NCI-H226 (cell line): ENCODE measurements at regions not wholly inside any gene's neighbourhood (a gene's known extent, or its start where the extent isn't known, plus 50 kb on each side); places are given as distances from the start of the nearest gene placed in this dataset.
A peak's percentile ranks its signal among the peaks of the same experiment; 100 is the strongest.

Experiments
- DNase-seq: peaks from one replicate; pipeline ENCODE4 v3.0.0-alpha.2; 2015

GRCh38 chr20:3354247-3354646, 53.2 kb downstream of the DNAAF9 start:
- no peak for DNase-seq

- DNase-seq: no peak
Measured at GRCh38 chr20:3353646-3354045, 53.8 kb downstream of the DNAAF9 start.

- no peak for DNase-seq
Measured at GRCh38 chr20:3352202-3352601, 55.3 kb downstream of the DNAAF9 start.

GRCh38 chr20:3350422-3350821, 57.0 kb downstream of the DNAAF9 start:
- peak; percentile 5 for DNase-seq

GRCh38 chr20:3349786-3350185, 57.7 kb downstream of the DNAAF9 start:
- DNase-seq: no peak

GRCh38 chr20:3342766-3343165, 64.7 kb downstream of the DNAAF9 start:
- DNase-seq: no peak

GRCh38 chr20:3340443-3340842, 67.0 kb downstream of the DNAAF9 start:
- no peak for DNase-seq

GRCh38 chr20:3339571-3339970, 67.9 kb downstream of the DNAAF9 start:
- DNase-seq: no peak

- DNase-seq: no peak
Measured at GRCh38 chr20:3339076-3339475, 68.4 kb downstream of the DNAAF9 start.

- DNase-seq: no peak
Measured at GRCh38 chr20:3334156-3334943, 73.1 kb downstream of the DNAAF9 start.

- DNase-seq: no peak
Measured at GRCh38 chr20:3330046-3330741, 77.3 kb downstream of the DNAAF9 start.

- DNase-seq: no peak
Measured at GRCh38 chr20:3328501-3328900, 79.0 kb downstream of the DNAAF9 start.

- no peak for DNase-seq
Measured at GRCh38 chr20:3326779-3327521, 80.5 kb downstream of the DNAAF9 start.

- no peak for DNase-seq
Measured at GRCh38 chr20:3325864-3326263, 81.6 kb downstream of the DNAAF9 start.

- DNase-seq: no peak
Measured at GRCh38 chr20:3323398-3323797, 84.1 kb downstream of the DNAAF9 start.

- DNase-seq: no peak
Measured at GRCh38 chr20:3318226-3318884, 79.4 kb upstream of the SLC4A11 start.

GRCh38 chr20:3316136-3316535, 77.1 kb upstream of the SLC4A11 start:
- no peak for DNase-seq

GRCh38 chr20:3315136-3315535, 76.1 kb upstream of the SLC4A11 start:
- DNase-seq: no peak

- no peak for DNase-seq
Measured at GRCh38 chr20:3314391-3314790, 75.4 kb upstream of the SLC4A11 start.

GRCh38 chr20:3313683-3314065, 74.7 kb upstream of the SLC4A11 start:
- DNase-seq: no peak

GRCh38 chr20:3312940-3313682, 74.1 kb upstream of the SLC4A11 start:
- DNase-seq: peak; percentile 52

GRCh38 chr20:3311623-3312022, 72.6 kb upstream of the SLC4A11 start:
- DNase-seq: no peak

GRCh38 chr20:3309226-3309625, 70.2 kb upstream of the SLC4A11 start:
- DNase-seq: no peak
